ENCODE measurements at regions not wholly inside any gene's neighbourhood (a gene's known extent, or its start where the extent isn't known, plus 50 kb on each side); places are given as distances from the start of the nearest gene placed in this dataset.

GRCh38 chr1:2931724-2932401 lies 89.4 kb upstream of the ACTRT2 start:
- no peaks in the 10 kb centered on the region for H3K27me3 Mint-ChIP-seq
- peaks cover 1% of the 10 kb centered on the region for H3K36me3 Mint-ChIP-seq (ENCODE audit: insufficient read depth)
- no peak for DNase-seq (ENCODE audit: low spot score, unreplicated experiment)
- no peaks in the 10 kb centered on the region for H3K4me1 Mint-ChIP-seq (ENCODE audit: low read depth)
- peaks cover 22% of the 10 kb centered on the region for H3K9me3 Mint-ChIP-seq (ENCODE audit: low read depth)
- no peak overlapping the region for H3K4me3 Mint-ChIP-seq (ENCODE audit: low read depth)
- TF ChIP-seq CTCF (IDR thresholded peaks at IDR 0.05; ENCODE audit: unreplicated experiment): no peak
- H3K27ac Mint-ChIP-seq: no peak overlapping the region

- DNase-seq (ENCODE audit: low spot score, unreplicated experiment): no peak
- peaks cover 1% of the 10 kb centered on the region for H3K36me3 Mint-ChIP-seq (ENCODE audit: insufficient read depth)
- H3K4me1 Mint-ChIP-seq (ENCODE audit: low read depth): no peaks in the 10 kb centered on the region
- H3K27me3 Mint-ChIP-seq: no peaks in the 10 kb centered on the region
- no peak overlapping the region for H3K4me3 Mint-ChIP-seq (ENCODE audit: low read depth)
- H3K9me3 Mint-ChIP-seq (ENCODE audit: low read depth): peaks cover 23% of the 10 kb centered on the region
- TF ChIP-seq CTCF (IDR thresholded peaks at IDR 0.05; ENCODE audit: unreplicated experiment): no peak
- H3K27ac Mint-ChIP-seq: no peak overlapping the region
These were observed 88.5 kb upstream of the ACTRT2 start for GRCh38 chr1:2932671-2933350.

- Mint-ChIP-seq H3K27ac (no peak overlapping the region), H3K36me3 (ENCODE audit: insufficient read depth) (peaks cover 1% of the 10 kb centered on the region), H3K4me1 (ENCODE audit: low read depth) (no peaks in the 10 kb centered on the region), H3K4me3 (ENCODE audit: low read depth) (no peak overlapping the region), H3K9me3 (ENCODE audit: low read depth) (peaks cover 28% of the 10 kb centered on the region), H3K27me3 (no peaks in the 10 kb centered on the region)
- no peak for DNase-seq (ENCODE audit: low spot score, unreplicated experiment)
- no peak for TF ChIP-seq CTCF (IDR thresholded peaks at IDR 0.05; ENCODE audit: unreplicated experiment)
These were observed 87.7 kb upstream of the ACTRT2 start for GRCh38 chr1:2933431-2934155.

GRCh38 chr1:2934156-2934540 lies 87.1 kb upstream of the ACTRT2 start:
- H3K4me1 Mint-ChIP-seq (ENCODE audit: low read depth): no peaks in the 10 kb centered on the region
- peaks cover 28% of the 10 kb centered on the region for H3K9me3 Mint-ChIP-seq (ENCODE audit: low read depth)
- H3K4me3 Mint-ChIP-seq (ENCODE audit: low read depth): no peak overlapping the region
- no peak overlapping the region for H3K27ac Mint-ChIP-seq
- no peak for TF ChIP-seq CTCF (IDR thresholded peaks at IDR 0.05; ENCODE audit: unreplicated experiment)
- H3K36me3 Mint-ChIP-seq (ENCODE audit: insufficient read depth): peaks cover 1% of the 10 kb centered on the region
- H3K27me3 Mint-ChIP-seq: no peaks in the 10 kb centered on the region
- no peak for DNase-seq (ENCODE audit: low spot score, unreplicated experiment)

- H3K4me3 Mint-ChIP-seq (ENCODE audit: low read depth): no peak overlapping the region
- DNase-seq (ENCODE audit: low spot score, unreplicated experiment): no peak
- H3K27ac Mint-ChIP-seq: no peak overlapping the region
- H3K9me3 Mint-ChIP-seq (ENCODE audit: low read depth): peaks cover 28% of the 10 kb centered on the region
- H3K36me3 Mint-ChIP-seq (ENCODE audit: insufficient read depth): no peaks in the 10 kb centered on the region
- TF ChIP-seq CTCF (IDR thresholded peaks at IDR 0.05; ENCODE audit: unreplicated experiment): no peak
- H3K27me3 Mint-ChIP-seq: no peaks in the 10 kb centered on the region
- no peaks in the 10 kb centered on the region for H3K4me1 Mint-ChIP-seq (ENCODE audit: low read depth)
These were observed 86.6 kb upstream of the ACTRT2 start for GRCh38 chr1:2934642-2935081.
